Omental fat pad (tissue), 3 donors: ENCODE measurements at regions not wholly inside any gene's neighbourhood (a gene's known extent, or its start where the extent isn't known, plus 50 kb on each side); places are given as distances from the start of the nearest gene placed in this dataset.

Experiments used
- ATAC-seq: fragments of 150-250 bp; one replicate; pipeline ENCODE4 v1.9.1; 2016; ENCODE audit warnings: mild to moderate bottlenecking, moderate library complexity; ENCODE audit not compliant: low FRiP score
- DNase-seq: peaks from one replicate; pipeline ENCODE4 v3.0.0-alpha.2; 2019; ENCODE audit warnings: low spot score
- TF ChIP-seq, protein P1 (sequence below), 3 donors: fragments of 450-650 bp; IDR thresholded peaks; one replicate each; pipeline ENCODE4 v1.5.1; 2016 to 2017; ENCODE audit warnings: antibody characterized with exemption in 3 of 3, mild to moderate bottlenecking in 3 of 3, moderate library complexity in 2 of 3

DNA sequence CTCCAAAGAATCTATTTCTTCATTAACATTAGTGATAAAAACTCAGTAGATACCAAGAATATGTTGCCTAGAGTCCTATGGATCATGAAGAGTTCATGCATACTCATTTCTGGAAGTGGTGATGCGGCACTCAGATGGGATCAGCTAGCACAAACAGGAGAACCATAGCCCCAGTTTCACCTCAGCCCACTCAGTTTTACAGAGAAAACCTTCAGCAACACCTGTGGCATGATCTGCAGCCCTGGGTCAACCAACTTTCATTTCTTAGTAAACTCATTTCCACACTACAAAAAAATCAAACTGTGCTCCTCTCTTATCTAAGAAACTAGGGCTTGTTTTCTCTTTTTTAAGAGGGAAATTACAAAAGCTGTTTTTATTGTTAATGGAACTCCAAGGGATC lies 569.4 kb downstream of the CCDC85A start:
- DNase-seq (no peak), ATAC-seq (no peak)
- TF ChIP-seq, protein P1, sequence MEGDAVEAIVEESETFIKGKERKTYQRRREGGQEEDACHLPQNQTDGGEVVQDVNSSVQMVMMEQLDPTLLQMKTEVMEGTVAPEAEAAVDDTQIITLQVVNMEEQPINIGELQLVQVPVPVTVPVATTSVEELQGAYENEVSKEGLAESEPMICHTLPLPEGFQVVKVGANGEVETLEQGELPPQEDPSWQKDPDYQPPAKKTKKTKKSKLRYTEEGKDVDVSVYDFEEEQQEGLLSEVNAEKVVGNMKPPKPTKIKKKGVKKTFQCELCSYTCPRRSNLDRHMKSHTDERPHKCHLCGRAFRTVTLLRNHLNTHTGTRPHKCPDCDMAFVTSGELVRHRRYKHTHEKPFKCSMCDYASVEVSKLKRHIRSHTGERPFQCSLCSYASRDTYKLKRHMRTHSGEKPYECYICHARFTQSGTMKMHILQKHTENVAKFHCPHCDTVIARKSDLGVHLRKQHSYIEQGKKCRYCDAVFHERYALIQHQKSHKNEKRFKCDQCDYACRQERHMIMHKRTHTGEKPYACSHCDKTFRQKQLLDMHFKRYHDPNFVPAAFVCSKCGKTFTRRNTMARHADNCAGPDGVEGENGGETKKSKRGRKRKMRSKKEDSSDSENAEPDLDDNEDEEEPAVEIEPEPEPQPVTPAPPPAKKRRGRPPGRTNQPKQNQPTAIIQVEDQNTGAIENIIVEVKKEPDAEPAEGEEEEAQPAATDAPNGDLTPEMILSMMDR (IDR thresholded peaks at IDR 0.05), result no peak

GRCh38 chr2:56754066-56754615 lies 570.4 kb downstream of the CCDC85A start:
- no peak for DNase-seq
- ATAC-seq, result no peak
- TF ChIP-seq, protein P1 (IDR thresholded peaks at IDR 0.05), result no peak

GRCh38 chr2:56754627-56755026 lies 570.8 kb downstream of the CCDC85A start:
- DNase-seq (no peak), ATAC-seq (no peak)
- TF ChIP-seq, protein P1 (IDR thresholded peaks at IDR 0.05), result no peak

- no peak for ATAC-seq
- TF ChIP-seq, protein P1 (IDR thresholded peaks at IDR 0.05), result no peak
- DNase-seq, result no peak
These were observed 574.2 kb downstream of the CCDC85A start for GRCh38 chr2:56757884-56758545.

GRCh38 chr2:56763683-56764082 lies 579.9 kb downstream of the CCDC85A start:
- DNase-seq (no peak), ATAC-seq (no peak)
- TF ChIP-seq, protein P1 (IDR thresholded peaks at IDR 0.05), result no peak

GRCh38 chr2:56768973-56769372 lies 585.2 kb downstream of the CCDC85A start:
- no peak for ATAC-seq
- TF ChIP-seq, protein P1 (IDR thresholded peaks at IDR 0.05), result no peak
- no peak for DNase-seq

- no peak for DNase-seq
- no peak for ATAC-seq
- TF ChIP-seq, protein P1 (IDR thresholded peaks at IDR 0.05), result no peak
These were observed 586.7 kb downstream of the CCDC85A start for GRCh38 chr2:56770490-56770889.
